ENCODE measurements at regions not wholly inside any gene's neighbourhood (a gene's known extent, or its start where the extent isn't known, plus 50 kb on each side); places are given as distances from the start of the nearest gene placed in this dataset.

DNA sequence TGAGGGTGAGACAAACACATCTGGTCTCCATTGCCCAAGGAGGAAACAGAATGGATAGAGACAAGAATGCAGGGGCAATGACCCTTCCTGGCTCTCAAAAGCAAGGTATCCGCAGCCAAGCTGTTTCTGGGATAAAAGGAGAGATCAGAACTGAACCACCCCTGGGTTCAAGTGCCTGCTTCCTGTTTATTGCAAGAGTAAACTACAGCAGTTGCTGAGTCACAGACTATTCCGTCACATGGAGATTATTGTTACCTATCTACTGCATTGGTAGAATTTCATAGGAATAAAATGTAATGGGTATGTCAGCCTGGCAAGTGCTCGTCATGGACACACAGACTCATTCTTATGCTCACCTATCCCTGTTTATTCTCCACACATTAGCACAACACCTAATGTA is 821.6 kb downstream of the GRID1 start:
- H3K4me1 ChIP-seq (ENCODE audit: insufficient read depth, low read length, poor library complexity, severe bottlenecking): no peaks in the 10 kb centered on the region
- H3K4me3 ChIP-seq (ENCODE audit: low read depth, low read length, poor library complexity, severe bottlenecking): no peak overlapping the region
- no peak overlapping the region for H3K27ac ChIP-seq (ENCODE audit: low read depth, low read length, poor library complexity, severe bottlenecking)
- H3K27me3 ChIP-seq (replicated peaks; ENCODE audit: insufficient read depth, low read depth, low read length, poor library complexity): peaks cover 12% of the 10 kb centered on the region
- intact Hi-C loops (cut with micrococcal nuclease; ENCODE audit: unreplicated experiment): loop anchor here (5.0 kb wide), 1 partner anchor 832 kb away; no protein-coding TSS in a partner anchor
- DNase-seq (ENCODE audit: low spot score): no peak
- TF ChIP-seq, protein P1, sequence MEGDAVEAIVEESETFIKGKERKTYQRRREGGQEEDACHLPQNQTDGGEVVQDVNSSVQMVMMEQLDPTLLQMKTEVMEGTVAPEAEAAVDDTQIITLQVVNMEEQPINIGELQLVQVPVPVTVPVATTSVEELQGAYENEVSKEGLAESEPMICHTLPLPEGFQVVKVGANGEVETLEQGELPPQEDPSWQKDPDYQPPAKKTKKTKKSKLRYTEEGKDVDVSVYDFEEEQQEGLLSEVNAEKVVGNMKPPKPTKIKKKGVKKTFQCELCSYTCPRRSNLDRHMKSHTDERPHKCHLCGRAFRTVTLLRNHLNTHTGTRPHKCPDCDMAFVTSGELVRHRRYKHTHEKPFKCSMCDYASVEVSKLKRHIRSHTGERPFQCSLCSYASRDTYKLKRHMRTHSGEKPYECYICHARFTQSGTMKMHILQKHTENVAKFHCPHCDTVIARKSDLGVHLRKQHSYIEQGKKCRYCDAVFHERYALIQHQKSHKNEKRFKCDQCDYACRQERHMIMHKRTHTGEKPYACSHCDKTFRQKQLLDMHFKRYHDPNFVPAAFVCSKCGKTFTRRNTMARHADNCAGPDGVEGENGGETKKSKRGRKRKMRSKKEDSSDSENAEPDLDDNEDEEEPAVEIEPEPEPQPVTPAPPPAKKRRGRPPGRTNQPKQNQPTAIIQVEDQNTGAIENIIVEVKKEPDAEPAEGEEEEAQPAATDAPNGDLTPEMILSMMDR (conservative IDR thresholded peaks at IDR 0.05; ENCODE audit: low read depth, low read length): no peak
- TF ChIP-seq EZH2 (IDR thresholded peaks at IDR 0.05; ENCODE audit: borderline replicate concordance, low read depth, low read length, poor library complexity, severe bottlenecking): no peak
- POLR2A ChIA-PET (ENCODE audit: low non-redundant PET): no interaction called here
- BruUV-seq (replicated peaks): no TSS peak
- H3K9me3 ChIP-seq (ENCODE audit: low read depth, low read length, poor library complexity, severe bottlenecking): no peaks in the 10 kb centered on the region
- CTCF ChIA-PET: no interaction called here
- no peaks in the 10 kb centered on the region for H3K36me3 ChIP-seq (ENCODE audit: insufficient read depth, low read length, poor library complexity, severe bottlenecking)

DNA sequence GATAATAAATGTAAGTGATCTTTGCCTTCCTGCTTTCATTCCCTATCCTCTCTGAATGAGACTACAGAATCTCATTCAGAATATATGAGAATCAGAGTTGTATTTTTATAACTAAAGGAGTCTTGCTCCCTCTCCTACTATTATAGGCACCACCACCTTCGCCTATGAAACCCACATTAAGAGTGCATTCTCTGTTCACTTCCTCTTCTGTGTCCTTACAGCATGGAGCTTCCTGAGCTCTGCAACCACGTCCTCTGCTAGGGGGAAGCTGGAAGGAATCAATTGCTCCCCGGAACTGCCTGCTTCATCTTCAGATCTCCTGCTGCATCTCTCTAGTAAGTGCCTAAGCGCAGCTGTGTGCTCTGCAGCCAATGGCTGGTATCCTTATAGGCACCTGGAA is 820.7 kb downstream of the GRID1 start:
- DNase-seq (ENCODE audit: low spot score): no peak
- Histone ChIP-seq H3K36me3 (ENCODE audit: insufficient read depth, low read length, poor library complexity, severe bottlenecking) (no peaks in the 10 kb centered on the region), H3K27me3 (replicated peaks; ENCODE audit: insufficient read depth, low read depth, low read length, poor library complexity) (peaks cover 15% of the 10 kb centered on the region), H3K4me1 (ENCODE audit: insufficient read depth, low read length, poor library complexity, severe bottlenecking) (no peaks in the 10 kb centered on the region), H3K9me3 (ENCODE audit: low read depth, low read length, poor library complexity, severe bottlenecking) (no peaks in the 10 kb centered on the region), H3K27ac (ENCODE audit: low read depth, low read length, poor library complexity, severe bottlenecking) (no peak overlapping the region), H3K4me3 (ENCODE audit: low read depth, low read length, poor library complexity, severe bottlenecking) (no peak overlapping the region)
- intact Hi-C loops (cut with micrococcal nuclease; ENCODE audit: unreplicated experiment): loop anchor here (5.0 kb wide), 1 partner anchor 831 kb away; no protein-coding TSS in a partner anchor
- BruUV-seq (replicated peaks): no TSS peak
- POLR2A ChIA-PET (ENCODE audit: low non-redundant PET): no interaction called here
- TF ChIP-seq EZH2 (IDR thresholded peaks at IDR 0.05; ENCODE audit: borderline replicate concordance, low read depth, low read length, poor library complexity, severe bottlenecking): no peak
- TF ChIP-seq, protein P1 (conservative IDR thresholded peaks at IDR 0.05; ENCODE audit: low read depth, low read length): no peak
- CTCF ChIA-PET: no interaction called here

DNA sequence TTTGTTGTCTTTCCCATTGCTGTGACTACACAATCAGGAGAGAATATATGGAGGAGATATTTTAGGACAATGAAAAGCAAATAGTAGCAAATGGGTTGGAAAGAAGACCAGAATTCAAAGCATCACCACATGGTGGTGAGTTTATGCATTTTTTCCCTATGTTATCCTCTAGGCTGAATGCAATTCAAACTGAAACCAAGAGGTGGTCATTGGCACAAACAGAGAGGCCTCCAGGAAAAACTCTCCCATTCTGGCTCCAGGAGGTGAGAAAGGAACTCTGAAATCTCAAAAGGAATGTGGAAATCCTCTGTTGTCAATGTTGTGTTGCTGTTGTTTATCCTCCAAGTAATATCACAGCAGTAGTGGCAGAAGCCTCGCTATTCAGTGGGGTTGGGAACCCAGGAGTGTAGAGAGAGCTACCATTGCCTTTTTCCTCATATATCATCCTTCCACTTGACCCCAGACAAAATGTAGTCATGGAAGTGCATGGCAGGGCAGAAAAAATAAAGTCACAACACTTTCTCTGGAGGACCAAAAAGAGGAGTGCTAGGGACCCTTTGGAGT is 819.1 kb downstream of the GRID1 start:
- no peak for DNase-seq (ENCODE audit: low spot score)
- Histone ChIP-seq H3K36me3 (ENCODE audit: insufficient read depth, low read length, poor library complexity, severe bottlenecking) (no peaks in the 10 kb centered on the region), H3K27me3 (replicated peaks; ENCODE audit: insufficient read depth, low read depth, low read length, poor library complexity) (peaks cover 19% of the 10 kb centered on the region), H3K27ac (ENCODE audit: low read depth, low read length, poor library complexity, severe bottlenecking) (no peak overlapping the region), H3K4me3 (ENCODE audit: low read depth, low read length, poor library complexity, severe bottlenecking) (no peak overlapping the region), H3K9me3 (ENCODE audit: low read depth, low read length, poor library complexity, severe bottlenecking) (no peaks in the 10 kb centered on the region), H3K4me1 (ENCODE audit: insufficient read depth, low read length, poor library complexity, severe bottlenecking) (no peaks in the 10 kb centered on the region)
- POLR2A ChIA-PET (ENCODE audit: low non-redundant PET): no interaction called here
- TF ChIP-seq EZH2 (IDR thresholded peaks at IDR 0.05; ENCODE audit: borderline replicate concordance, low read depth, low read length, poor library complexity, severe bottlenecking): no peak
- TF ChIP-seq, protein P1 (conservative IDR thresholded peaks at IDR 0.05; ENCODE audit: low read depth, low read length): no peak
- intact Hi-C loops (cut with micrococcal nuclease; ENCODE audit: unreplicated experiment): loop anchor here (5.0 kb wide), 1 partner anchor 830 kb away; no protein-coding TSS in a partner anchor
- BruUV-seq (replicated peaks): no TSS peak
- CTCF ChIA-PET: no interaction called here
